Myocyte (in vitro differentiated cells): ENCODE measurements at regions not wholly inside any gene's neighbourhood (a gene's known extent, or its start where the extent isn't known, plus 50 kb on each side); places are given as distances from the start of the nearest gene placed in this dataset.
A peak's percentile ranks its signal among the peaks of the same experiment; 100 is the strongest.
"Not testable (repeated sequence)": the region's sequence is repeated elsewhere in the genome, so short reads cannot be mapped to it uniquely, and the experiment has no call there.

Experiments
- DNase-seq: peaks from one replicate; pipeline ENCODE4 v3.0.0-alpha.2; 2012; ENCODE audit warnings: low read depth

DNA sequence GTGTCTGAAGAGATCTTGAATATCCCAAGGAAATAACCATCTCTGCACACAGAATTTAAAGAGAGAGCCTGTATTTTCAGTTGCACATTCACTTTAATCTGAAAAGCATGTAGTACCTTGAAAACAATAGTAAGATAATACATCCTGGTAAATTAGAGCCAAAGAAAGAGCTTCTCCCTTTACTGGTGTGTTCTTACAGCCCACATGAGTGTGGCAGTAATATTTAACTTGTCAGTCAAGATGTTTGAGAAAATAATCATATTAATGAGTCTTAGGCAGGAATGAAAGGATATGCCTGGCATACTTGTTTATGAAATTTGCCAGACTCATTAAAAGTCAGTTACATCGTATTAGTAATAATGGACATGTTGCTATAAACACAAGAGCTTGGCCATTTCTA lies 908.4 kb upstream of the ADGRL4 start:
- no peak for DNase-seq

GRCh38 chr1:79912813-79913212 lies 906.3 kb upstream of the ADGRL4 start:
- no peak for DNase-seq

DNA sequence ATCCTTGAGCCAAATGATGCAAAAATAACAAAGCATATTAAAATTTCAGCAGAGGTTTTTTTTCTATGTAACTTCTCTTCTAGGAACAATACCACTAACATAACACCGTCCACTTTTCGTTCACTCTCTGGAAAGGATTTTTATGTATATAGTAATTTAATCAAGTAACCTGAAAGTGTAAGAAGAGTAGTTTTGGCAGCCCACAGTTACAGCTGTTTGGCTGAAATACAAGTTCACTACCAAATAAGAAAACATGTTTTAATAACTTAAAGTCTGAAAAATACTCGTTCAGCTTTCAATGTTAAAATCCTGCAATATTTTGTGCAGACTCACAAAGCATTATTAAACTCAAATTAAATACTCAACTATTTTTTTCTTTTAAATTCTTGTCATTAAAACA lies 896.8 kb upstream of the ADGRL4 start:
- DNase-seq: no peak

DNA sequence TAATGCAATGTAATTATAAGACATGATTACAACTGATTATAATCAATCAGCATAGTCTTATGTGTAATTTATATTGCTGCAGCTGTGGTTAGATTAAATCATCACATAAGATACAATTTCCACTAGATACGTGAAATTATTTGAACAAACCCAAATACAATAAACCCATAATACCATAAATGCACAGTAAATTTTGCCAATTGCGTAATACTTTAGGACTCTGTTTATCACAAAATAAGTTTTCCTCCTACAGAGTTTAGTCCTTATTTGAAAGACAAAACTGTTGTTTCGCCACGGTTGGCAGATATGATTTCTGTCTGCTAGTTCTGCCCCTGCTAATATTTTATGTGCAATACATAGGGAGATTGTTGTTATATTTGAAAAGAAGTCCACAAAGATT lies 895.9 kb upstream of the ADGRL4 start:
- DNase-seq: no peak

GRCh38 chr1:79899914-79900313 lies 893.4 kb upstream of the ADGRL4 start:
- peak; percentile 13 for DNase-seq

- no peak for DNase-seq
Measured at GRCh38 chr1:79896140-79896539, 889.6 kb upstream of the ADGRL4 start.

- DNase-seq: no peak
Measured at GRCh38 chr1:79895573-79895972, 889.0 kb upstream of the ADGRL4 start.

GRCh38 chr1:79894129-79894528 lies 887.6 kb upstream of the ADGRL4 start:
- DNase-seq: not testable (repeated sequence)

DNA sequence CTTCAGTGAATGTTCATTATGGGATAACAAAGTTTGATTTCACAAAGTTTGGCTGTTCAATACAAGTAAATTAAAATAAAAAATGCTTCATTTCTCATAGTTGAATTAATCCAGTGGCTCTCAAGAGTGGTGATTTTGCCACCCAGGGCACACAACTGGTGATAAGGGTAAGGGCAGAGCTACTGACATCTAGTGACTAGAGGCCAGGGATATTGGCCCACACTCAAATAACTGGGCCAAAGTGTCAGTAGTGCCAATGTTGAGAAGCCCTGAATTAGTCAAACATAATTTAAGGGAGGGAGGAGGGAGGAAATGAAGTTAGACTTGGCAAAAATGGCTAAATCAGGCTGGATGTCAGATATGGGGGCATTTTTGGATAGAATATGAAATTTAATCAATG lies 880.5 kb upstream of the ADGRL4 start:
- DNase-seq: no peak

DNA sequence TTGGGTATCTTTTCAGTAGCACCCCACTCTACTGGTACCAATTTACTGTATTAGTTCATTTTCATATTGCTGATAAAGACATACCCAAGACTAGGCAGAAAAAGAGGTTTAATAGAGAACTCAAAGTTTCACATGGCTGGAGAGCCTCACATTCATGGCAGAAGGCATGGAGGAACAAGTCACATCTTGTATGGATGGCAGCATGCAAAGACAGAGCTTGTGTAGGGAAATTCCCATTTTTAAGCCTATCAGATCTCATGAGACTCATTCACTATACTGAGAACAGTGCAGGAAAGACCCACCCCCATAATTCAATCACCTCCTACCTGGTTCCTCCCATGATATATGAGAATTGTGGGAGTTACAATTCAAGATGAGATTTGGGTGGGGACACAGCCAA lies 878.6 kb upstream of the ADGRL4 start:
- no peak for DNase-seq

GRCh38 chr1:79877086-79877485 lies 870.6 kb upstream of the ADGRL4 start:
- no peak for DNase-seq

GRCh38 chr1:79875187-79875586 lies 868.7 kb upstream of the ADGRL4 start:
- no peak for DNase-seq

GRCh38 chr1:79874289-79874688 lies 867.8 kb upstream of the ADGRL4 start:
- DNase-seq: no peak

- DNase-seq: no peak
Measured at GRCh38 chr1:79859212-79859948, 852.9 kb upstream of the ADGRL4 start.

DNA sequence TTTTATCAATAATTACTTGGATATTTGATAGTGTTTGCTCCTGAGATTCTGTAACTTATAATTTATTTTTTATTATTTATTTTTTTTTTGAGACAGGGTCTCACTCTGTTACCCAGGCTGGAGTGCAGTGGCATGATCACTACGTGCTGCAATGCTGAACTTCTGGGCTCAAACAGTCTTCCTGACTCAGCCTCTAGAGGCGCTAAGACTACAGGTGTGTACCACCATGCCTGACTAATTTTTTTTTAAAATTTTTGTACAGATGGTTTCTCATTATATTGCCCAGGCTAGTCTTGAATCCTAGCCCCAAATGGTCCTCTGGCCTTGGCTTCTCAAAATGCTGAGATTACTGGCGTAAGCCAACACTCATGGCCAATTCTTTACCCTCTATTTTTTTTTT lies 845.5 kb upstream of the ADGRL4 start:
- DNase-seq: no peak

DNA sequence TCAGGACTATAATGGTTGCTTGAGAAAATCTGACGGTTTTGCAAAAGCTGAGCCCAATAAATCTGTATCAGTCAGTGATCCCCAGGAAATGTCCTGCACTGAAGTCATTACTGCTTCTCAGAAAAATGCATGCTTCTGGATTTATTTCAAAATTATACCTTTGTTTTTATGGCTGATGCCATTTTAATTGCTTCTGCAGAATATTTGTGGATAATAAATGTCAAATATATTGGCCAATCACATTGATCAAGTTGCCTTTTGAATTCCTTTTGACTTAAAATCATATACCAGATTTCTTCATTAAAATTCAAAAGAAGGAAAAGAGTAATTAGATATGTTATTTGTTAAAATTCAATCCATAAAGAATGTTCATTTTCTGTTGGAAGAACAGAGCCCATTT lies 842.9 kb upstream of the ADGRL4 start:
- DNase-seq: no peak

GRCh38 chr1:79848316-79848715 lies 841.8 kb upstream of the ADGRL4 start:
- DNase-seq: no peak

DNA sequence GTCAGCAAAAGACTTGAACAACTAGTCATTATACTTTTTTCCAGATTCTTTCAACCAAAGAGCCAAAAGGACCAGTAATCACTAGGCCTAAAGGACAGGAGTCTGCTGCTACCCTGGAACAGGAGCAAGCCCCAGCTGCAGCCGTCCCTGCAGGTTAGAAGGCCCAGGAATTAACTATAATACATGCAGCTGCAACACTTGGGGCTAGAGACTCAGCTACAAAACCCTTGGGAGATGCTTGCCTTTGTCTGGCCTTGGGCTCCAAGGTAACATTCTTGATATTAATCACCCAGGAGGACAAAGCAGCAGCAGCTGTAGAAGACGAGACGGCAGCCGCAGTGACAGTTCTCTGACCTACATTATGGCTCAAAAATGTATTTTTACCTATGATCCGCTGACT lies 841.2 kb upstream of the ADGRL4 start:
- DNase-seq: no peak

GRCh38 chr1:79845936-79846335 lies 839.4 kb upstream of the ADGRL4 start:
- DNase-seq: no peak

- no peak for DNase-seq
Measured at GRCh38 chr1:79842811-79843210, 836.3 kb upstream of the ADGRL4 start.

DNA sequence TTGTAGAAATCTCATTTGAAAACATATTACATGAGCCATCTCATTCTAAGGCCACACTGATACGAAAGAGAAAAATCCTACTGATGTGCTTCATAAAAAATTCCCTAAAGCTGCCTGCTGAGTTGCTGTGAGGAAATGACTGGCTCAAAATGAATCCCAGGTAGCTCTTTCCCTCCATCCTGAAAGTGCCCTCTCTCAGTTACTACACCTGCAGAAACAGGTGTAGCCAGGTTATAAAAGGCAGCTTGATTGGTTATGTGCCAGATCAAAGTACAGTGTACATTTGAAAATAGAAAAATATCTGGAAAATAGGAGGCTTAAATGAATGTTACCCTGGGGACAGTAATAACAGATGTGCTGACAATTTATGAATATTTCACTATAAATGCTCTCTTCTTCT lies 833.4 kb upstream of the ADGRL4 start:
- no peak for DNase-seq

- DNase-seq: no peak
Measured at GRCh38 chr1:79827446-79827845, 820.9 kb upstream of the ADGRL4 start.

DNA sequence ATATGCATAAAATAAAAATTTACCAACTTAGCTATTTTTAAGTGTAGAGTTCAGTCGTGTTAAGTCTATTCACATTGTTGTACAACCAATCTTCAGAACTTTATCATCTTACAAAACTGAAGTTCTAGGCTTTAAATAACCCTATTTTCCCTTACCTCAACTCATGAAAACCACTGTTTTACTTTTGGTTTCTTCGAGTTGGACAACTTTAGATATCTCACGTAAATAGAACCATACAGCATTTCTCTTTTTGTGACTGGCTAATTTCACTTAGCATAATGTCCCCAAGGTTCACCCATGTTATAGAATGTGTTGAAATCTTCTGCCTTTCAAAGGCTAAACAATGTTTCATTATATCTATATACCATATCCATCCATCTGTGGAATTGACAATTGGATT lies 819.0 kb upstream of the ADGRL4 start:
- no peak for DNase-seq

DNA sequence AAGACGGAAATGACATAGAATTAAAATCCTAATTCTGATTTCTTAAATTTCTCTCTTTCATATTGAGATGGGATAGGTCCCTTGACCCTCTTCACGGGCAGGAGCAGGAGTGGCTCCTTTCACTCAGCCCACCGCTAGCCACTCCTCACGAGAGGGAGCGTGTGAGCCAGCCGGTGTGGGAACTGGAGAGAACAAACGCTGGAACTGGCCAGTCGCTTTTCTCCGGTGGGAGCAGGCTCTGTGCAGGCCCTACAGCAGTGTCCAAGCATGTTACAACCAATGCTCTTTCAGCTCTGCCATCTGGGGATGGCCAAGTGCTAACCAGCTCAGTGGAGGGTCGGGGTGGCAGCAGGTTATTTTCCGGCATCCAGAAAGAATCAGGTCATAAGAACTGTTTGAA lies 815.5 kb upstream of the ADGRL4 start:
- DNase-seq: no peak
